ENCODE measurements at regions not wholly inside any gene's neighbourhood (a gene's known extent, or its start where the extent isn't known, plus 50 kb on each side); places are given as distances from the start of the nearest gene placed in this dataset.

DNA sequence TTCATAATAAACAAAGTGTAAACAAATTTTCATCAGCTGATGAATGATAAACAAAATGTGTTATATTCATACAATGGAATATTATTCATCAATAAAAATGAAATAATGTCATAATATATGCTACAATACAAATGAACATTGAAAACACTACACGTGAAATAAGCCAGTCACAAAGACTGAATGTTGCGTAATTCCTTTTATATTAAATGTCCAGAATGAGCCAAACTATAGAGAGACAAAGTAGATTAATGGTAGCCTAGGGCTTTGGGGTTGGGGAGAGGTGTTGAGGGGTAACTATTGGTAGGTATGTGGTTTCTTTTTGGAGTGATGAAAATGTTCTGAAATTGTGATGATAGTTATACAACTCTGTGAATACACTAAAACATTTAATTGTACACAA lies 292.9 kb upstream of the PDZRN3 start:
- Histone ChIP-seq H3K27ac (no peak overlapping the region), H3K4me1 (no peaks in the 10 kb centered on the region), H3K27me3 (no peaks in the 10 kb centered on the region), H3K9me3 (no peaks in the 10 kb centered on the region), H3K4me3 (no peak overlapping the region), H3K36me3 (no peaks in the 10 kb centered on the region)
- no peak for DNase-seq
- TF ChIP-seq POLR2A (IDR thresholded peaks at IDR 0.05) = no peak
- intact Hi-C loops (cut with DNase I; ENCODE audit: low total_unique reads) = no loop called here
- 83 to 93% (median 92%) methylated on average over 2 of the region's 2 CpGs for WGBS, 5 donors

DNA sequence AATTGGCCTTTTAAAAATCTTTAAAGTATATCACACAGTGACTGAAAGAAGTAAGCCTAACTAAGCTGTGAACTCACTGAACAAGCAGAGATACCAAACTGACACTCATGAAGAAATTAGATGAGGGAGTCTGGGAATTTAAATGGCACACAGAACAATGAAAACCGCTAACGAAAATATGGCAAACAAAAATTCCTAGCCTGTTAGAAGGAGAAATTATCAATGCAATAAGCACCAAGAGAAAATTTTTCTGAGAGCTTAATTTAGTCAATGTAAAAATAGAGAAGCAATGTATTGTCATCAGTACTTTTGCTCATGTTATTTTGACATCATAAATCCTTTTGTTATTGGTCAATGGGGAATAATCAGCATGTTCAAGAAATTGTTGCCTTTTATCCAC lies 291.1 kb upstream of the PDZRN3 start:
- Histone ChIP-seq H3K4me1 (no peaks in the 10 kb centered on the region), H3K27me3 (no peaks in the 10 kb centered on the region), H3K27ac (no peak overlapping the region), H3K36me3 (no peaks in the 10 kb centered on the region), H3K9me3 (no peaks in the 10 kb centered on the region), H3K4me3 (no peak overlapping the region)
- WGBS, 5 donors = 88 to 96% (median 92%) methylated on average over 2 of the region's 2 CpGs
- intact Hi-C loops (cut with DNase I; ENCODE audit: low total_unique reads) = no loop called here
- DNase-seq = no peak
- TF ChIP-seq POLR2A (IDR thresholded peaks at IDR 0.05) = no peak
- no peak for TF ChIP-seq POLR2AphosphoS5 (IDR thresholded peaks at IDR 0.05)
- no peak for TF ChIP-seq EP300 (IDR thresholded peaks at IDR 0.05)
- TF ChIP-seq, protein P1, sequence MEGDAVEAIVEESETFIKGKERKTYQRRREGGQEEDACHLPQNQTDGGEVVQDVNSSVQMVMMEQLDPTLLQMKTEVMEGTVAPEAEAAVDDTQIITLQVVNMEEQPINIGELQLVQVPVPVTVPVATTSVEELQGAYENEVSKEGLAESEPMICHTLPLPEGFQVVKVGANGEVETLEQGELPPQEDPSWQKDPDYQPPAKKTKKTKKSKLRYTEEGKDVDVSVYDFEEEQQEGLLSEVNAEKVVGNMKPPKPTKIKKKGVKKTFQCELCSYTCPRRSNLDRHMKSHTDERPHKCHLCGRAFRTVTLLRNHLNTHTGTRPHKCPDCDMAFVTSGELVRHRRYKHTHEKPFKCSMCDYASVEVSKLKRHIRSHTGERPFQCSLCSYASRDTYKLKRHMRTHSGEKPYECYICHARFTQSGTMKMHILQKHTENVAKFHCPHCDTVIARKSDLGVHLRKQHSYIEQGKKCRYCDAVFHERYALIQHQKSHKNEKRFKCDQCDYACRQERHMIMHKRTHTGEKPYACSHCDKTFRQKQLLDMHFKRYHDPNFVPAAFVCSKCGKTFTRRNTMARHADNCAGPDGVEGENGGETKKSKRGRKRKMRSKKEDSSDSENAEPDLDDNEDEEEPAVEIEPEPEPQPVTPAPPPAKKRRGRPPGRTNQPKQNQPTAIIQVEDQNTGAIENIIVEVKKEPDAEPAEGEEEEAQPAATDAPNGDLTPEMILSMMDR (IDR thresholded peaks at IDR 0.05) = no peak

DNA sequence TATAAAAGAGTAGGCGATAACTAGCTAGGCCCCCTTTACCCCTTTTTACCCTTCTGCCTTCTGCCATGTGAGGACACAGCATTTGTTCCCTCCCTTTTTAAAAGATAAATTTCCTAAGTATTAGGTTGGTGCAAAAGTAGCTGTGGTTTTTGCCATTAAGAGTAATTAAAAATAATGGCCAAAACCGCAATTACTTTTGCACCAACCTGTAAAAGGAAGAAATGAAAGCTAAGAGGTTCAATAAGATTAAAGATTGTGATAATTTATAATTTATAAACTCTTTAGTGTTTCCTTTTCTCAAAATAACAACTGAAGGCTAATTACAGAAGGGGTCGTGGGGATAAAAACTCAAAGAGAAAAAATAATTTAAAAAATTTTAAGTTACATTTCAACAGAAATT lies 283.5 kb upstream of the PDZRN3 start:
- no peaks in the 10 kb centered on the region for H3K36me3 ChIP-seq
- intact Hi-C loops (cut with DNase I; ENCODE audit: low total_unique reads) = no loop called here
- DNase-seq = no peak
- TF ChIP-seq EP300 (IDR thresholded peaks at IDR 0.05) = no peak
- 78 to 90% (median 86%) methylated on average over 3 of the region's 3 CpGs for WGBS, 5 donors
- H3K9me3 ChIP-seq = no peaks in the 10 kb centered on the region
- no peak overlapping the region for H3K27ac ChIP-seq
- H3K27me3 ChIP-seq = no peaks in the 10 kb centered on the region
- no peak overlapping the region for H3K4me3 ChIP-seq
- no peaks in the 10 kb centered on the region for H3K4me1 ChIP-seq

DNA sequence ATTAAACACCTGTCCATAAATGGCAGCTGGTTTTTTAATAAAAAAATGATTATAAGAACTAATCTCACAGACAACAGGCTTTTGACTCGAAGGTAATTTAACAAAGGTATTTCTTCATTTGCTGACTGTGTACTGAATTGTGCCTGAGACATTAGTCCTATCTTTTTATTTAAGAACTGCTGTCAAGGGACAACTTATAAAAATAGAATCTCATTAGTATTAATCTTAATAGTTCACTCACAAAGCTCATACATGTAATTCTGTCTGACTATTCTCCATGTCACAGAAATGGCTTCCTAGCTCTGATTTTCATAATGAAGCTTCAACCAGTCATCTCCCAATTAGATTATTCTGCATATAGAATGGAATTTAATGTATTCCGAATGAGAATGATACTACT lies 276.9 kb upstream of the PDZRN3 start:
- Histone ChIP-seq H3K9me3 (no peaks in the 10 kb centered on the region), H3K27ac (no peak overlapping the region), H3K4me1 (no peaks in the 10 kb centered on the region), H3K27me3 (no peaks in the 10 kb centered on the region), H3K36me3 (no peaks in the 10 kb centered on the region), H3K4me3 (no peak overlapping the region)
- TF ChIP-seq, protein P1 (IDR thresholded peaks at IDR 0.05) = no peak
- TF ChIP-seq POLR2A (IDR thresholded peaks at IDR 0.05) (no peak), POLR2AphosphoS5 (IDR thresholded peaks at IDR 0.05) (no peak), EP300 (IDR thresholded peaks at IDR 0.05) (no peak)
- intact Hi-C loops (cut with DNase I; ENCODE audit: low total_unique reads) = no loop called here
- no peak for DNase-seq
- 62 to 80% (median 69%) methylated on average over 2 of the region's 2 CpGs for WGBS, 5 donors

DNA sequence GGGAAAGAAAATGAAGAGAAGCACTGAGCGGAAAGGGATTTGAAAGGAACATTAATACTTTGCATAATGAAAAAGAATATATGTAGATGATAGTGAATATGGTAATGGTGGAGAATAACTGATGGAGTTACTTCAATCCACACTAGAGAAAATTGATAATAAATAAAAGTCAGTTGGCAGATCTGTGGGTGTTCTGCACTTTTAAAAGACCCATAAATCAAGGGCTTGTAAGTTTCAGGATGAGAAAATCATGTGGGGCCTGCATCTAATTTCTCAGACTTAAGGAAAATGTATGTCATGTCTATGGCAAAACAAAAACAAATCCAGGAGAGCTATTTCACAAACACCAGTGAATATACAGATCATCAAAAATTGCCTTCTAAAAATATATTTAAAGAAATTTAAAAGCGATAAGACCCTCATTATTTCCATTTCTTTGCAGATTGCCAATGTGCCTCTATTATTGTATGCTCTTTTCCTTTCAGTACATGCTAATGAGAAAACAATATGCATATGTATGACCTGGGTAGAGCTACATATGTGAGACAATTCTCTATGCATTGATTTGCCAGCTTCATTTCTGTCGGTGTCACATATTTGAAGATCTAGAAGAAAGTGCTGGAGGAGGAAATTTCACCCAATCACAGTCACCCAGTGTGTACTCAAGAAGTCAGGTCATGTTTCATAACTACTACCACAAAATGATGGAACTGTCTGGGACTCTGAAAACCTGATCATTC lies 269.9 kb upstream of the PDZRN3 start:
- H3K4me1 ChIP-seq = no peaks in the 10 kb centered on the region
- no peak for DNase-seq
- H3K27ac ChIP-seq = no peak overlapping the region
- intact Hi-C loops (cut with DNase I; ENCODE audit: low total_unique reads) = no loop called here
- TF ChIP-seq, protein P1 (IDR thresholded peaks at IDR 0.05) = no peak
- TF ChIP-seq POLR2A (IDR thresholded peaks at IDR 0.05) (no peak), POLR2AphosphoS5 (IDR thresholded peaks at IDR 0.05) (no peak), EP300 (IDR thresholded peaks at IDR 0.05) (no peak)
- H3K36me3 ChIP-seq = no peaks in the 10 kb centered on the region
- no peak overlapping the region for H3K4me3 ChIP-seq
- H3K9me3 ChIP-seq = no peaks in the 10 kb centered on the region
- WGBS, 5 donors = 85 to 96% (median 94%) methylated on average over 3 of the region's 3 CpGs
- H3K27me3 ChIP-seq = no peaks in the 10 kb centered on the region

Data from stomach (tissue), 8 donors.